Spinal cord (tissue), 9 donors: ENCODE measurements at regions not wholly inside any gene's neighbourhood (a gene's known extent, or its start where the extent isn't known, plus 50 kb on each side); places are given as distances from the start of the nearest gene placed in this dataset.

ENCODE experiments used
- DNase-seq, 6 donors: peaks; one replicate each; pipeline versions ENCODE4 v3.0.0 to v3.0.0-alpha.2; 2013 to 2015; ENCODE audit warnings: low spot score in 6 of 6, low read depth in 4 of 6
- H3K27ac ChIP-seq: one replicate; pipeline ENCODE4 v1.5.1; 2013; ENCODE audit warnings: low read depth, low read length, control low read depth
- H3K27me3 ChIP-seq: one replicate; pipeline ENCODE4 v1.6.1; 2013; ENCODE audit warnings: low read length; ENCODE audit not compliant: control insufficient read depth, insufficient read depth
- H3K36me3 ChIP-seq: one replicate; pipeline ENCODE4 v1.6.1; 2013; ENCODE audit warnings: low read length; ENCODE audit not compliant: control insufficient read depth, insufficient read depth
- H3K4me1 ChIP-seq: one replicate; pipeline ENCODE4 v1.6.1; 2013; ENCODE audit warnings: low read length; ENCODE audit not compliant: control insufficient read depth, insufficient read depth
- H3K4me3 ChIP-seq: one replicate; pipeline ENCODE4 v1.5.1; 2013; ENCODE audit warnings: low read depth, low read length, control low read depth
- H3K9me3 ChIP-seq: one replicate; pipeline ENCODE4 v1.6.1; 2013; ENCODE audit warnings: low read length; ENCODE audit not compliant: control insufficient read depth, insufficient read depth
- WGBS: methylation state at CpG from one replicate; pipeline ENCODE4 v1.1.5; 2013; ENCODE audit warnings: missing lambda C conversion rate; ENCODE audit not compliant: insufficient coverage; 5-methylcytosine and 5-hydroxymethylcytosine counted together
- donor health status: healthy.

- Histone ChIP-seq H3K9me3 (peaks cover 2% of the 10 kb centered on the region), H3K36me3 (no peaks in the 10 kb centered on the region), H3K4me1 (no peaks in the 10 kb centered on the region), H3K4me3 (no peak overlapping the region), H3K27me3 (peaks cover under 1% of the 10 kb centered on the region), H3K27ac (no peak overlapping the region)
- 90% methylated on average over 6 of the region's 8 CpGs for WGBS
- no peak for DNase-seq
Measured at GRCh38 chr16:17563323-17564091, 92.7 kb upstream of the XYLT1 start.

- peak in 1 of 6 donors; percentile 32 for DNase-seq
- no peak overlapping the region for H3K27ac ChIP-seq
- no peaks in the 10 kb centered on the region for H3K36me3 ChIP-seq
- H3K4me1 ChIP-seq, result no peaks in the 10 kb centered on the region
- H3K27me3 ChIP-seq, result peaks cover 2% of the 10 kb centered on the region
- WGBS, result 43% methylated on average over 10 of the region's 10 CpGs
- no peak overlapping the region for H3K4me3 ChIP-seq
- peaks cover 2% of the 10 kb centered on the region for H3K9me3 ChIP-seq
Measured at GRCh38 chr16:17561056-17561455, 90.3 kb upstream of the XYLT1 start.

GRCh38 chr16:17560548-17560947, 89.8 kb upstream of the XYLT1 start:
- H3K27ac ChIP-seq, result no peak overlapping the region
- peaks cover 2% of the 10 kb centered on the region for H3K27me3 ChIP-seq
- no peak for DNase-seq
- no peaks in the 10 kb centered on the region for H3K4me1 ChIP-seq
- 64% methylated on average over 2 of the region's 3 CpGs for WGBS
- peaks cover 2% of the 10 kb centered on the region for H3K9me3 ChIP-seq
- no peaks in the 10 kb centered on the region for H3K36me3 ChIP-seq
- H3K4me3 ChIP-seq, result no peak overlapping the region

- 65% methylated on average over 5 of the region's 6 CpGs for WGBS
Measured at GRCh38 chr16:17559394-17559793, 88.6 kb upstream of the XYLT1 start.

GRCh38 chr16:17557949-17558348, 87.2 kb upstream of the XYLT1 start:
- Histone ChIP-seq H3K4me1 (no peaks in the 10 kb centered on the region), H3K9me3 (peaks cover 2% of the 10 kb centered on the region), H3K27me3 (peaks cover 2% of the 10 kb centered on the region), H3K27ac (no peak overlapping the region), H3K4me3 (no peak overlapping the region), H3K36me3 (no peaks in the 10 kb centered on the region)
- DNase-seq, result peak in 1 of 6 donors; percentile 7
- WGBS, result 60% methylated on average over 1 of the region's 5 CpGs

More at GRCh38 chr16:17559394-17559793, 88.6 kb upstream of the XYLT1 start:
- Histone ChIP-seq H3K27ac (no peak overlapping the region), H3K4me3 (no peak overlapping the region), H3K27me3 (peaks cover 2% of the 10 kb centered on the region), H3K9me3 (peaks cover 2% of the 10 kb centered on the region), H3K36me3 (no peaks in the 10 kb centered on the region), H3K4me1 (no peaks in the 10 kb centered on the region)
- DNase-seq, result peak in 1 of 6 donors; percentile 2

- Histone ChIP-seq H3K27me3 (peaks cover 2% of the 10 kb centered on the region), H3K4me1 (no peaks in the 10 kb centered on the region), H3K9me3 (peaks cover 2% of the 10 kb centered on the region), H3K4me3 (no peak overlapping the region), H3K36me3 (no peaks in the 10 kb centered on the region), H3K27ac (no peak overlapping the region)
- WGBS, result 97% methylated on average over 8 of the region's 10 CpGs
- no peak for DNase-seq
Measured at GRCh38 chr16:17557480-17557879, 86.7 kb upstream of the XYLT1 start.

- WGBS, result 42% methylated on average over 6 of the region's 7 CpGs
- Histone ChIP-seq H3K27me3 (peaks cover 2% of the 10 kb centered on the region), H3K9me3 (peaks cover 1% of the 10 kb centered on the region), H3K27ac (no peak overlapping the region), H3K36me3 (no peaks in the 10 kb centered on the region), H3K4me3 (no peak overlapping the region), H3K4me1 (no peaks in the 10 kb centered on the region)
- peak in 2 of 6 donors; percentile 39 to 68 for DNase-seq
Measured at GRCh38 chr16:17556276-17557052, 85.7 kb upstream of the XYLT1 start.

GRCh38 chr16:17555176-17555575, 84.4 kb upstream of the XYLT1 start:
- WGBS, result 77% methylated on average over 2 of the region's 5 CpGs
- no peak for DNase-seq
- no peaks in the 10 kb centered on the region for H3K36me3 ChIP-seq
- no peak overlapping the region for H3K27ac ChIP-seq
- H3K4me1 ChIP-seq, result no peaks in the 10 kb centered on the region
- H3K9me3 ChIP-seq, result no peaks in the 10 kb centered on the region
- H3K27me3 ChIP-seq, result peaks cover 2% of the 10 kb centered on the region
- H3K4me3 ChIP-seq, result no peak overlapping the region

GRCh38 chr16:17552351-17552750, 81.6 kb upstream of the XYLT1 start:
- no peak overlapping the region for H3K27ac ChIP-seq
- WGBS, result 80% methylated on average over 5 of the region's 5 CpGs
- no peaks in the 10 kb centered on the region for H3K9me3 ChIP-seq
- no peaks in the 10 kb centered on the region for H3K36me3 ChIP-seq
- H3K4me3 ChIP-seq, result no peak overlapping the region
- H3K27me3 ChIP-seq, result no peaks in the 10 kb centered on the region
- no peak for DNase-seq
- H3K4me1 ChIP-seq, result no peaks in the 10 kb centered on the region
